GM06990 (cell line): ENCODE measurements at regions not wholly inside any gene's neighbourhood (a gene's known extent, or its start where the extent isn't known, plus 50 kb on each side); places are given as distances from the start of the nearest gene placed in this dataset.

Experiments used
- DNase-seq: peaks from one replicate; pipeline ENCODE4 v3.0.0-alpha.2; 2011; ENCODE audit not compliant: insufficient read length; ENCODE audit errors: extremely low read depth
- H3K27me3 ChIP-seq: replicated peaks from 2 replicates; pipeline ENCODE4 v1.6.0; 2011; ENCODE audit warnings: low read length; ENCODE audit not compliant: control insufficient read depth, insufficient read depth
- H3K36me3 ChIP-seq: 2 replicates; pipeline ENCODE4 v1.5.1; 2011; ENCODE audit warnings: low read length; ENCODE audit not compliant: control insufficient read depth, insufficient read depth
- H3K4me3 ChIP-seq: replicated peaks from 2 replicates; pipeline ENCODE4 v1.5.1; 2011; ENCODE audit warnings: low read depth, mild to moderate bottlenecking, control low read depth, low read length
- CTCF ChIP-seq: IDR thresholded peaks from 2 replicates; pipeline ENCODE4 v1.5.1; 2011; ENCODE audit warnings: low read length, control low read depth, mild to moderate bottlenecking, inconsistent platforms; ENCODE audit not compliant: insufficient read depth, poor library complexity, severe bottlenecking

- no peak for TF ChIP-seq CTCF
- Histone ChIP-seq H3K36me3 (no peaks in the 10 kb centered on the region), H3K4me3 (no peak overlapping the region), H3K27me3 (no peaks in the 10 kb centered on the region)
- no peak for DNase-seq
Measured at GRCh38 chrX:140206657-140207056, 241.3 kb upstream of the CXorf66 start.

GRCh38 chrX:140190441-140191108, 225.3 kb upstream of the CXorf66 start:
- no peak for TF ChIP-seq CTCF
- no peak overlapping the region for H3K4me3 ChIP-seq
- DNase-seq = no peak
- no peaks in the 10 kb centered on the region for H3K27me3 ChIP-seq
- H3K36me3 ChIP-seq = no peaks in the 10 kb centered on the region

- DNase-seq = no peak
- TF ChIP-seq CTCF = no peak
Measured at GRCh38 chrX:140180585-140180984, 215.3 kb upstream of the CXorf66 start.

GRCh38 chrX:140177821-140178220, 212.5 kb upstream of the CXorf66 start:
- Histone ChIP-seq H3K4me3 (no peak overlapping the region), H3K27me3 (no peaks in the 10 kb centered on the region), H3K36me3 (no peaks in the 10 kb centered on the region)
- no peak for DNase-seq
- no peak for TF ChIP-seq CTCF

More at GRCh38 chrX:140180585-140180984, 215.3 kb upstream of the CXorf66 start:
- no peak overlapping the region for H3K4me3 ChIP-seq
- H3K36me3 ChIP-seq = no peaks in the 10 kb centered on the region
- H3K27me3 ChIP-seq = no peaks in the 10 kb centered on the region

- H3K27me3 ChIP-seq = no peaks in the 10 kb centered on the region
- no peak for TF ChIP-seq CTCF
- no peak for DNase-seq
- H3K36me3 ChIP-seq = no peaks in the 10 kb centered on the region
- H3K4me3 ChIP-seq = no peak overlapping the region
Measured at GRCh38 chrX:140172401-140172800, 207.1 kb upstream of the CXorf66 start.

- no peak for DNase-seq
- Histone ChIP-seq H3K27me3 (no peaks in the 10 kb centered on the region), H3K4me3 (no peak overlapping the region), H3K36me3 (no peaks in the 10 kb centered on the region)
- no peak for TF ChIP-seq CTCF
Measured at GRCh38 chrX:140167551-140167950, 202.2 kb upstream of the CXorf66 start.
